HL-60 (cell line): ENCODE measurements at regions not wholly inside any gene's neighbourhood (a gene's known extent, or its start where the extent isn't known, plus 50 kb on each side); places are given as distances from the start of the nearest gene placed in this dataset.
"Not testable (repeated sequence)": the region's sequence is repeated elsewhere in the genome, so short reads cannot be mapped to it uniquely, and the experiment has no call there.

Experiments
- DNase-seq, 2 experiments: peaks; one replicate each; pipeline ENCODE4 v3.0.0-alpha.2; 2010 to 2020; ENCODE audit warnings: low read depth in 1 of 2, low spot score in 1 of 2
- H3K27ac ChIP-seq: fragments of 250-450 bp; sonication (Bioruptor Pico); replicated peaks from 2 replicates; pipeline ENCODE4 v1.5.1; 2020; ENCODE audit warnings: mild to moderate bottlenecking, moderate library complexity
- H3K27me3 ChIP-seq: fragments of 250-450 bp; sonication (Bioruptor Pico); 2 replicates; pipeline ENCODE4 v1.5.1; 2021; ENCODE audit warnings: mild to moderate bottlenecking, moderate library complexity; ENCODE audit not compliant: insufficient read depth, poor library complexity, severe bottlenecking
- H3K4me3 ChIP-seq: replicated peaks from 2 replicates; pipeline ENCODE4 v1.5.1; 2011; ENCODE audit warnings: mild to moderate bottlenecking, control low read depth, low read length; ENCODE audit not compliant: insufficient read depth
- CTCF ChIP-seq: IDR thresholded peaks from one replicate; pipeline ENCODE4 v1.5.1; 2011; ENCODE audit warnings: low read length, control low read depth, inconsistent platforms; ENCODE audit not compliant: insufficient read depth
- GABPA ChIP-seq: IDR thresholded peaks from 2 replicates; pipeline ENCODE4 v1.6.1; 2012; ENCODE audit warnings: low read depth
- POLR2AphosphoS5 ChIP-seq: IDR thresholded peaks from 2 replicates; pipeline ENCODE4 v1.6.1; 2012; ENCODE audit warnings: low read depth
- REST ChIP-seq: IDR thresholded peaks from 2 replicates; pipeline ENCODE4 v1.6.1; 2012; ENCODE audit warnings: low read depth; ENCODE audit not compliant: insufficient replicate concordance
- SPI1 ChIP-seq: IDR thresholded peaks from 2 replicates; pipeline ENCODE4 v1.6.1; 2012; ENCODE audit warnings: low read depth, mild to moderate bottlenecking, borderline replicate concordance

- TF ChIP-seq GABPA, result no peak
- no peak for TF ChIP-seq POLR2AphosphoS5
- TF ChIP-seq SPI1, result no peak
- no peak for TF ChIP-seq REST
- no peak for TF ChIP-seq CTCF
- no peak overlapping the region for H3K4me3 ChIP-seq
- no peaks in the 10 kb centered on the region for H3K27me3 ChIP-seq
- H3K27ac ChIP-seq, result no peak overlapping the region
- no peak for DNase-seq
Measured at GRCh38 chr5:40440746-40441145, 239.0 kb upstream of the PTGER4 start.

GRCh38 chr5:40439103-40439502 is 240.6 kb upstream of the PTGER4 start:
- H3K27me3 ChIP-seq, H3K27ac ChIP-seq, DNase-seq, H3K4me3 ChIP-seq: not testable (repeated sequence)

GRCh38 chr5:40438646-40439045 is 241.1 kb upstream of the PTGER4 start:
- DNase-seq, H3K27ac ChIP-seq, H3K27me3 ChIP-seq, H3K4me3 ChIP-seq: not testable (repeated sequence)

- no peak overlapping the region for H3K4me3 ChIP-seq
- TF ChIP-seq SPI1 (no peak), POLR2AphosphoS5 (no peak), GABPA (no peak), REST (no peak), CTCF (no peak)
- H3K27ac ChIP-seq, result no peak overlapping the region
- peak; percentile 6 to 37 for DNase-seq
- no peaks in the 10 kb centered on the region for H3K27me3 ChIP-seq
Measured at GRCh38 chr5:40437452-40437861, 242.3 kb upstream of the PTGER4 start.

- no peak for DNase-seq
Measured at GRCh38 chr5:40436535-40437237, 243.0 kb upstream of the PTGER4 start.

More at GRCh38 chr5:40436535-40437237, 243.0 kb upstream of the PTGER4 start:
- TF ChIP-seq REST (no peak), CTCF (no peak), SPI1 (no peak), GABPA (no peak), POLR2AphosphoS5 (no peak)
- Histone ChIP-seq H3K4me3 (no peak overlapping the region), H3K27me3 (no peaks in the 10 kb centered on the region), H3K27ac (no peak overlapping the region)
